BJ (cell line): ENCODE measurements at regions not wholly inside any gene's neighbourhood (a gene's known extent, or its start where the extent isn't known, plus 50 kb on each side); places are given as distances from the start of the nearest gene placed in this dataset.

Experiments used
- CTCF ChIA-PET: fragments of 350-600 bp; formaldehyde crosslinking; extraction: SDS; loops from one replicate; lab custom pipeline; 2021; ENCODE audit warnings: antibody characterized with exemption, inconsistent platforms; lab: Yijun Ruan, JAX
- POLR2A ChIA-PET: fragments of 300-600 bp; sonication (Branson Sonifier 250); formaldehyde crosslinking; extraction: SDS; loops from one replicate; lab custom pipeline; 2021; ENCODE audit warnings: antibody characterized with exemption; lab: Charles Lee
- DNase-seq: peaks from one replicate; pipeline ENCODE4 v3.0.0-alpha.2; 2011; ENCODE audit warnings: low read depth
- H3K27me3 ChIP-seq: 2 replicates; pipeline ENCODE4 v1.6.0; 2011; ENCODE audit warnings: low read length; ENCODE audit not compliant: control insufficient read depth, insufficient read depth
- H3K36me3 ChIP-seq: 2 replicates; pipeline ENCODE4 v1.5.1; 2011; ENCODE audit warnings: low read length; ENCODE audit not compliant: control insufficient read depth, insufficient read depth
- H3K4me3 ChIP-seq: 2 replicates; pipeline ENCODE4 v1.5.1; 2011; ENCODE audit warnings: low read depth, mild to moderate bottlenecking, control low read depth, low read length
- CTCF ChIP-seq: IDR thresholded peaks from 2 replicates; pipeline ENCODE4 v1.5.1; 2011; ENCODE audit warnings: low read depth, mild to moderate bottlenecking, control low read depth, inconsistent platforms, low read length, moderate library complexity; ENCODE audit not compliant: insufficient read depth

GRCh38 chr5:168054091-168054490 lies 237.4 kb upstream of the WWC1 start:
- no peak for DNase-seq
- ChIA-PET POLR2A (no interaction called here), CTCF (interaction anchor here (1.4 kb wide), 1 partner anchor 14 kb away, joined by 3 read pairs; no protein-coding TSS in a partner anchor)
- Histone ChIP-seq H3K36me3 (no peaks in the 10 kb centered on the region), H3K4me3 (no peak overlapping the region), H3K27me3 (no peaks in the 10 kb centered on the region; the same call in 1 of the 2 replicates)
- TF ChIP-seq CTCF = no peak

- TF ChIP-seq CTCF = no peak
- no peaks in the 10 kb centered on the region for H3K36me3 ChIP-seq
- no peak overlapping the region for H3K4me3 ChIP-seq
- ChIA-PET POLR2A (no interaction called here), CTCF (interaction anchor here (0.6 kb wide), 1 partner anchor 1232 kb away, joined by 3 read pairs; no protein-coding TSS in a partner anchor)
- no peaks in the 10 kb centered on the region; the same call in 1 of the 2 replicates for H3K27me3 ChIP-seq
- no peak for DNase-seq
These were observed 236.2 kb upstream of the WWC1 start for GRCh38 chr5:168055141-168055683.

GRCh38 chr5:168055961-168056360 lies 235.5 kb upstream of the WWC1 start:
- no peak for TF ChIP-seq CTCF
- H3K36me3 ChIP-seq = no peaks in the 10 kb centered on the region
- no peaks in the 10 kb centered on the region; the same call in 1 of the 2 replicates for H3K27me3 ChIP-seq
- POLR2A ChIA-PET = no interaction called here
- no peak overlapping the region for H3K4me3 ChIP-seq
- CTCF ChIA-PET = interaction anchor here (0.6 kb wide), 1 partner anchor 1233 kb away, joined by 3 read pairs; no protein-coding TSS in a partner anchor
- no peak for DNase-seq

GRCh38 chr5:168056499-168057182 lies 234.8 kb upstream of the WWC1 start:
- no peak for DNase-seq
- CTCF ChIA-PET = no interaction called here
- Histone ChIP-seq H3K27me3 (no peaks in the 10 kb centered on the region; the same call in 1 of the 2 replicates), H3K4me3 (no peak overlapping the region), H3K36me3 (no peaks in the 10 kb centered on the region)
- POLR2A ChIA-PET = no interaction called here
- no peak for TF ChIP-seq CTCF

GRCh38 chr5:168057905-168058304 lies 233.5 kb upstream of the WWC1 start:
- no peaks in the 10 kb centered on the region; the same call in 1 of the 2 replicates for H3K27me3 ChIP-seq
- no peak for TF ChIP-seq CTCF
- no peaks in the 10 kb centered on the region for H3K36me3 ChIP-seq
- DNase-seq = no peak
- ChIA-PET CTCF (interaction anchor here (1.5 to 1.6 kb wide), 2 partner anchors 10 to 162 kb away, joined by 3 to 6 read pairs; no protein-coding TSS in a partner anchor), POLR2A (no interaction called here)
- H3K4me3 ChIP-seq = no peak overlapping the region
